Endothelial cell of umbilical vein (primary cell): ENCODE measurements at regions not wholly inside any gene's neighbourhood (a gene's known extent, or its start where the extent isn't known, plus 50 kb on each side); places are given as distances from the start of the nearest gene placed in this dataset.

Source experiments
- BruUV-seq: library from RNA; stranded (reverse); fragments of 400-500 nt; replicated peaks from 2 replicates; lab custom pipeline; 2021; lab: Mats Ljungman, UMichigan
- CTCF ChIA-PET: fragments of 300-600, 350-600 bp; sonication (Branson Sonifier 250); formaldehyde crosslinking; loops from one replicate; lab custom pipeline; 2021; ENCODE audit warnings: antibody characterized with exemption, inconsistent platforms; lab: Charles Lee
- POLR2A ChIA-PET: fragments of 300-600, 350-600 bp; sonication (Branson Sonifier 250); formaldehyde crosslinking; loops from one replicate; lab custom pipeline; 2021; ENCODE audit warnings: antibody characterized with exemption, inconsistent platforms; lab: Charles Lee
- DNase-seq: peaks from one replicate; pipeline ENCODE4 v3.0.0-alpha.2; 2011; ENCODE audit warnings: low read depth, low spot score
- FAIRE-seq: peaks from 2 replicates; lab custom pipeline; 2011; peaks lifted over from hg19 to GRCh38; lab: Jason Lieb, UNC
- H2AFZ ChIP-seq: 2 replicates; pipeline ENCODE4 v1.6.0; 2012; ENCODE audit warnings: low read depth, low read length, control low read depth, inconsistent platforms
- H3K27ac ChIP-seq: 2 replicates; pipeline ENCODE4 v1.5.1; 2011; ENCODE audit warnings: low read depth, mild to moderate bottlenecking, control low read depth, low read length, moderate library complexity; ENCODE audit not compliant: insufficient read depth
- H3K27me3 ChIP-seq, 2 experiments: 2 replicates each; pipeline versions ENCODE4 v1.6.0 to v1.6.1; 2011; ENCODE audit warnings: low read length in 2 of 2, mixed read lengths in 1 of 2; ENCODE audit not compliant: control insufficient read depth in 2 of 2, insufficient read depth in 2 of 2
- H3K36me3 ChIP-seq, 2 experiments: 2 replicates in 1 of 2; 3 replicates in 1 of 2; pipeline ENCODE4 v1.5.1; 2011; ENCODE audit warnings: low read length in 2 of 2, mild to moderate bottlenecking in 1 of 2, moderate library complexity in 1 of 2; ENCODE audit not compliant: control insufficient read depth in 2 of 2, insufficient read depth in 2 of 2; ENCODE audit errors: extremely low read depth in 1 of 2
- H3K4me1 ChIP-seq: 3 replicates; pipeline ENCODE4 v1.5.1; 2011; ENCODE audit warnings: mild to moderate bottlenecking, low read length; ENCODE audit not compliant: control insufficient read depth, insufficient read depth; ENCODE audit errors: extremely low read depth
- H3K4me2 ChIP-seq: 2 replicates; pipeline ENCODE4 v1.6.1; 2011; ENCODE audit warnings: low read length, control low read depth, mixed read lengths; ENCODE audit not compliant: insufficient read depth
- H3K4me3 ChIP-seq, 3 experiments: fragments of 200-600 bp in 1 of 3; sonication (generic), shearing (Covaris generic) in 1 of 3; replicated peaks in 1 of 3; 2 replicates each; pipeline ENCODE4 v1.5.1; 2011 to 2016; ENCODE audit warnings: control low read depth in 3 of 3, low read length in 3 of 3, mild to moderate bottlenecking in 2 of 3, inconsistent platforms in 1 of 3, low read depth in 1 of 3, moderate library complexity in 1 of 3; ENCODE audit not compliant: insufficient read depth in 1 of 3
- H3K79me2 ChIP-seq: 2 replicates; pipeline ENCODE4 v1.6.0; 2012; ENCODE audit warnings: low read length, inconsistent platforms; ENCODE audit not compliant: control insufficient read depth, insufficient read depth
- H3K9ac ChIP-seq: replicated peaks from 2 replicates; pipeline ENCODE3; 2011; ENCODE audit warnings: low read length, control low read depth; ENCODE audit not compliant: insufficient read depth; ENCODE audit errors: extremely low read depth
- H3K9me1 ChIP-seq: replicated peaks from 3 replicates; pipeline ENCODE4 v1.6.0; 2011; ENCODE audit warnings: mild to moderate bottlenecking, low read length; ENCODE audit not compliant: control insufficient read depth, insufficient read depth; ENCODE audit errors: extremely low read depth
- H3K9me3 ChIP-seq: replicated peaks from 2 replicates; pipeline ENCODE4 v1.5.1; 2012; ENCODE audit warnings: low read length, inconsistent platforms; ENCODE audit not compliant: control insufficient read depth, insufficient read depth
- H4K20me1 ChIP-seq: replicated peaks from 2 replicates; pipeline ENCODE3; 2011; ENCODE audit warnings: mild to moderate bottlenecking, low read length; ENCODE audit not compliant: control insufficient read depth, insufficient read depth; ENCODE audit errors: extremely low read depth
- EZH2 ChIP-seq: IDR thresholded peaks from 2 replicates; pipeline ENCODE4 v1.6.1; 2012; ENCODE audit warnings: borderline replicate concordance, low read depth, mild to moderate bottlenecking, moderate library complexity, low read length, inconsistent platforms; ENCODE audit not compliant: severe bottlenecking
- FOS ChIP-seq: IDR thresholded peaks from 2 replicates; pipeline ENCODE4 v1.6.1; 2011; ENCODE audit warnings: mild to moderate bottlenecking, low read length, moderate library complexity, borderline replicate concordance; ENCODE audit not compliant: insufficient read depth
- GATA2 ChIP-seq: IDR thresholded peaks from 2 replicates; pipeline ENCODE4 v1.7.0; 2011; ENCODE audit warnings: low read depth, mild to moderate bottlenecking, moderate library complexity, mixed read lengths, low read length; ENCODE audit not compliant: insufficient read length, insufficient read depth
- JUN ChIP-seq: IDR thresholded peaks from 2 replicates; pipeline ENCODE4 v1.6.1; 2011; ENCODE audit warnings: borderline replicate concordance, low read depth; ENCODE audit not compliant: insufficient read length, insufficient read depth
- MYC ChIP-seq: IDR thresholded peaks from one replicate; pipeline ENCODE4 v1.6.1; 2011; ENCODE audit warnings: mild to moderate bottlenecking, low read depth, low read length
- POLR2A ChIP-seq: IDR thresholded peaks from 2 replicates; pipeline ENCODE4 v1.6.1; 2012; ENCODE audit warnings: low read depth, mild to moderate bottlenecking, control low read depth, low read length
- POLR2AphosphoS5 ChIP-seq: IDR thresholded peaks from 2 replicates; pipeline ENCODE4 v1.6.1; 2012; ENCODE audit warnings: low read depth, mild to moderate bottlenecking, control low read depth, low read length, moderate library complexity; ENCODE audit not compliant: insufficient read depth
- dilution Hi-C: fragments of 300-500 bp; cut with MboI; formaldehyde crosslinking; loops from one replicate; pipeline ENCODE4 v1.15.0; 2019; ENCODE audit warnings: low sequenced_read_pairs; ENCODE audit not compliant: extremely low pct_ligation_motif_present
- intact Hi-C: fragments of 100-400 bp; cut with micrococcal nuclease; formaldehyde crosslinking; loops from one replicate; pipeline ENCODE4 v1.10.0; 2022
- TF ChIP-seq, protein P1 (sequence below), 2 donors: IDR thresholded peaks; 1 replicate in 1 of 2; 2 replicates in 1 of 2; pipeline ENCODE4 v1.5.1; 2011; ENCODE audit warnings: low read length in 2 of 2, mild to moderate bottlenecking in 2 of 2, moderate library complexity in 2 of 2, control low read depth in 1 of 2, inconsistent platforms in 1 of 2, low read depth in 1 of 2; ENCODE audit not compliant: insufficient read depth in 1 of 2; ENCODE audit errors: extremely low read depth in 1 of 2

GRCh38 chr12:93966516-93967133 is 181.8 kb upstream of the PLXNC1 start:
- BruUV-seq = no TSS peak
- Histone ChIP-seq H3K9ac (no peak overlapping the region), H3K9me3 (no peaks in the 10 kb centered on the region), H3K79me2 (no peaks in the 10 kb centered on the region), H3K4me1 (no peaks in the 10 kb centered on the region), H3K4me3 (no peak overlapping the region), H3K4me2 (no peak overlapping the region), H3K27me3 (peaks cover 0 to 3% of the 10 kb centered on the region in 2 experiments), H2AFZ (no peak overlapping the region), H3K36me3 (no peaks in the 10 kb centered on the region), H3K27ac (no peak overlapping the region), H4K20me1 (no peaks in the 10 kb centered on the region), H3K9me1 (no peaks in the 10 kb centered on the region)
- DNase-seq (no peak), FAIRE-seq (no peak)
- no peak for TF ChIP-seq MYC
- no peak for TF ChIP-seq FOS
- TF ChIP-seq GATA2 = no peak
- no peak for TF ChIP-seq POLR2A
- TF ChIP-seq POLR2AphosphoS5 = no peak
- no peak for TF ChIP-seq EZH2
- TF ChIP-seq, protein P1, sequence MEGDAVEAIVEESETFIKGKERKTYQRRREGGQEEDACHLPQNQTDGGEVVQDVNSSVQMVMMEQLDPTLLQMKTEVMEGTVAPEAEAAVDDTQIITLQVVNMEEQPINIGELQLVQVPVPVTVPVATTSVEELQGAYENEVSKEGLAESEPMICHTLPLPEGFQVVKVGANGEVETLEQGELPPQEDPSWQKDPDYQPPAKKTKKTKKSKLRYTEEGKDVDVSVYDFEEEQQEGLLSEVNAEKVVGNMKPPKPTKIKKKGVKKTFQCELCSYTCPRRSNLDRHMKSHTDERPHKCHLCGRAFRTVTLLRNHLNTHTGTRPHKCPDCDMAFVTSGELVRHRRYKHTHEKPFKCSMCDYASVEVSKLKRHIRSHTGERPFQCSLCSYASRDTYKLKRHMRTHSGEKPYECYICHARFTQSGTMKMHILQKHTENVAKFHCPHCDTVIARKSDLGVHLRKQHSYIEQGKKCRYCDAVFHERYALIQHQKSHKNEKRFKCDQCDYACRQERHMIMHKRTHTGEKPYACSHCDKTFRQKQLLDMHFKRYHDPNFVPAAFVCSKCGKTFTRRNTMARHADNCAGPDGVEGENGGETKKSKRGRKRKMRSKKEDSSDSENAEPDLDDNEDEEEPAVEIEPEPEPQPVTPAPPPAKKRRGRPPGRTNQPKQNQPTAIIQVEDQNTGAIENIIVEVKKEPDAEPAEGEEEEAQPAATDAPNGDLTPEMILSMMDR (IDR thresholded peaks at IDR 0.05; ENCODE audit: extremely low read depth in 1 of 2, insufficient read depth in 1 of 2, low read depth in 1 of 2, low read length in 2 of 2) = no peak
- no peak for TF ChIP-seq JUN
- ChIA-PET CTCF (no interaction called here), POLR2A (no interaction called here)
- dilution Hi-C loops = no loop called here
- intact Hi-C loops = no loop called here
